GM18907 (cell line): ENCODE measurements at regions not wholly inside any gene's neighbourhood (a gene's known extent, or its start where the extent isn't known, plus 50 kb on each side); places are given as distances from the start of the nearest gene placed in this dataset.
A peak's percentile ranks its signal among the peaks of the same experiment; 100 is the strongest.

Source experiments
- ATAC-seq: cut with Tn5 transposase; IDR thresholded peaks from one replicate; pipeline ENCODE4 v1.9.1; 2021; ENCODE audit warnings: mild to moderate bottlenecking, moderate library complexity; ENCODE audit not compliant: unreplicated experiment

- no peak for ATAC-seq
Observed at GRCh38 chr4:108567831-108568230, 52.5 kb upstream of the RPL34 start.

DNA sequence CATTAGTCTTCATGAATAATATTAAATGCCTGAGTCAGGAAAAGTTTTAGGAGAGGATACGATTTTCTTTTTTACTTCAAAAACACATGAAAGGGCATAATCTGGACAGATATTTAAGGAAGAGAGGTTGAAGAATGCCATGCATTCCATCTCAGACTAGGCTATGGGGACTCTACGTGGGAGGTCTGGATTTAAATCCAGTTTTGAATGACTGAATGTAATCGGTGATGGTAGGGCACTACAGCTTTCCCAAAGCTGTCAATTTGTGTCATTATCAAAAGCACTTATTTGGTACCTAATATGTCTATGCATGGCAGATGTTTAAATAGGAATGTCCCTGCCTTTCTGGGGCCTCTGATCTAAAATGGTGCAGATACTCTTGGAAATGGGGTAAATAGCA, 59.3 kb upstream of the RPL34 start:
- no peak for ATAC-seq

DNA sequence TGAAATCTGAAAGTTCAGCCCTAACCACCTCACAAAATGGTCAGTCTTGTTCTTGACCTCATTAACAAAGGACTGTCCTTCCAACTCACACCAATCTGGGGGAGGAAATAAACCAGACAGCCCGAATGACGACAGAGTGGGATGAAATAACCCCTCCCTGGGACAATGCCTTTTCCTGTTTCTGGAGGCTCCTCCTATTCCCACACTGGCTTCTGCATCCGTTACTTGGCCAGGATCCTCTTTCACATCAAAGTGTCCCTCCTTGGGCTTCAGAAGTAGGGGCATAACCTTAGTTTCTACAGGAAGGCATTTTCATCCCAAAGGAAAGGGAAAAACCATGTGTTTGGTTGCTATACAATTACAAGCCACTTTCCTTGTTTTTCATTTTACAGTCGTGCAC, 59.8 kb upstream of the RPL34 start:
- no peak for ATAC-seq

DNA sequence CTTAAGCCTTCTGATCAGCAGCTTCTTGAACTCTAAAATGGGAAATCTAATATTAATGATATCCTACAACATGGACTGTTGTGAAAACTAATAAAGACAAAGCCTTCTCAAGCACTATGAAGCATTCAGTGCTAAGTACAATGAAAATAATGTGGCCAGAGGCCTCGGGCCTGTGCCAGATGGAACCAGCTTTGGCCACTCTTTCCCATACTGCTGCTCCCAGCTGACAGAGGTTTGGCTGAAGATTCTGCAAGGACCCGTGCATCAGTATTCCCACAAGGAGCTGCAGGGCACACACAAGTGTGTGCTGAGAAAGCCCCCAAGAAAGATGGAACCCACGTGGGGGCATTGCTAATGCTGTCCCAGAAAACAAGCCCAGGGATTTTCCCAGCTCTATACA, 60.5 kb upstream of the RPL34 start:
- no peak for ATAC-seq

- no peak for ATAC-seq
Observed at GRCh38 chr4:108559068-108559793, 61.1 kb upstream of the RPL34 start.

GRCh38 chr4:108556588-108557200, 63.7 kb upstream of the RPL34 start:
- peak; percentile 77 for ATAC-seq

GRCh38 chr4:108556166-108556565, 64.2 kb upstream of the RPL34 start:
- no peak for ATAC-seq

DNA sequence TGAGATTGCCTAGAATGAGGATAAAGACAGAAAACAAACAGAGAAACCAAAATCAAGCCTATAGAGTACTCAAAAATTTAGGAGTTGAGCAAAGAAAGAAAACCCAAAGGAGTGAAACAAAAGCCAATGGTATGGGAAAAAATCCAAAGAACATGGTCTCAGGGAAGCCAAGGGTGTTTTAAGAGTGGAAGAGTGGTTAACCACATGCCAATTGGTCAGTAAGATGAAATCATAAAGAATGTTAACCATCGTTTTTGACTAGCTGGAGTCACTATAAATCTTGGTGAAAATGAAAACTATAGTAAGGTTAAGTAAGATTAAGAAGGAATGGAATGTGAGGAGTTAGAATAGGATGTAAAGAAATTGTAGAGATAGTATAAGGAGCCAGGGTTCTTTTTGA, 64.7 kb upstream of the RPL34 start:
- no peak for ATAC-seq

GRCh38 chr4:108547682-108548081, 72.7 kb upstream of the RPL34 start:
- no peak for ATAC-seq

DNA sequence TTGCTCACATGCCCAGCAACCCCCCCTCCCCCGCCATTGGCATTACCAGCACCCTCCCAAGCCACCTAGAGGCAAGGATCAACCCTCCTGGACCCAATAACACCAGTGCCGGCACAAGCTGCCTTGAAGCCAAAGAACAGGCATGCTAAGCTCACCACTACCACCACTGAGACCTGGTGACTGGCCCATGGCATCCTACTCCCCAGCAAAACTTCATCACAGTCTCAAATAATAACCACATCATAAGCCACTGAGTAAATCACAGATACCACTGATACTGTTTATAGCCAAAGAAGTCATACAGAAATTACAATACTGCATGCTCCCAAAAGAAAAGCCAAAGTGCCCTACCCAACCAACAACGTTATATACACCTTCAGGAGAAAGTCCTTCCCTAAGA, 73.6 kb upstream of the RPL34 start:
- ATAC-seq = no peak

DNA sequence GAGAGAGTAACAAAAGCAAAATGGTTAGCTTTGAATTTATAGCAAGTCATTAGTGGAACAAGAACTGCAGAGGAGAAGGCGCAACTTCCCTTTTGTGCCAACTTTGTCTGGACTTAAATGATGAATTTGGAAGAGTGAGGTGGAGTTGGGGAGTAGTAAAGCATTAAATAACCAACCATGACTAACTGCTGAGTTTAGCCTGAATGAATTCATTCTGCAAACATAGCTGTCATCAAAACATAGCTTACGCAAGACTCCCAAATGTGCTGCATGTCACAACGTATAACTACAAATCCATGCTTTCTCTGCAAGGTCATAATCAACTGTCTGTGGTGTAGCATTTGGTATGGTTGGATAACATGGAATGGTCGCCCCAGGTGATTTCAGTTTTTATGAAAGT, 75.9 kb upstream of the RPL34 start:
- no peak for ATAC-seq

- no peak for ATAC-seq
Observed at GRCh38 chr4:108543359-108543968, 76.9 kb upstream of the RPL34 start.

- peak; percentile 94 for ATAC-seq
Observed at GRCh38 chr4:108540536-108540935, 79.8 kb upstream of the RPL34 start.

- ATAC-seq = no peak
Observed at GRCh38 chr4:108536577-108536976, 83.8 kb upstream of the RPL34 start.

DNA sequence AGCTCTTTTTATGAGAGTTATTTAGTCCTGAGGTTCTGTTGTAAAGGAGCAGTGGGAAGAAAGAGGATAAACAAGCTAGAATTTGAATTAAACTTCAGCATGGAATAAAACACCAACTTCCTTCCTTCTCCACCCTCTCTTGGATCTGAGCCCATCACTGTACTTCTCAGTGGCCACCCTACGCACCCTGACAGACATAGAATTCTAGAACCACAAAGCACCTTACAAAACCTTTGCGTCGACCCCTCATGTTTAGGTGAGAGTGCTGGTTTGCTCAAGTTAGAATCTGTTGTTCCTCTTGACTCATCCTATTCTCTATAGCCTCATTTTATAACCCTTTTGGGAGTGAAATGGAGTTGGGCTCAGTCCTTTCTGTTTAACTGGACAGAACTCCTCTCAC, 84.6 kb upstream of the RPL34 start:
- ATAC-seq = no peak

GRCh38 chr4:108533876-108534275, 86.5 kb upstream of the RPL34 start:
- no peak for ATAC-seq

- no peak for ATAC-seq
Observed at GRCh38 chr4:108533245-108533844, 87.0 kb upstream of the RPL34 start.

DNA sequence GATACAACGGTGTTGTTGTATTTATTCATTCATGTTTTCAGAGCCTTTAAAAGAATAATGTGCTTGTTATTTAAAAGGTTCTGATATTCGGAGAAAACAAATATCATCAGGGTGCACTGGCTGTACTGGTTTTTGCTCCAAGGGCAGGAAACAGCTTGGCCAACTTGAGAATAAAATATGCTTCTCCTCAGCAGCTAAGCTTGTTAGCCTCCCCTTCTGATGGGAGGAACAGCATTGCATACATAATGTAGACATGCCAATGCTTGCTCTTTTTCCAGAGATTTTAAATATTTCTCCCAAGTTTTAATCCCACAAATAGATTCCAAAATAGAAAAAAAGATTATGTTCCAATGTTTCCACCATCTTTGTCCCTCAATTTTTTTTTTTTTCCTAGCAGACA, 87.6 kb upstream of the RPL34 start:
- no peak for ATAC-seq

DNA sequence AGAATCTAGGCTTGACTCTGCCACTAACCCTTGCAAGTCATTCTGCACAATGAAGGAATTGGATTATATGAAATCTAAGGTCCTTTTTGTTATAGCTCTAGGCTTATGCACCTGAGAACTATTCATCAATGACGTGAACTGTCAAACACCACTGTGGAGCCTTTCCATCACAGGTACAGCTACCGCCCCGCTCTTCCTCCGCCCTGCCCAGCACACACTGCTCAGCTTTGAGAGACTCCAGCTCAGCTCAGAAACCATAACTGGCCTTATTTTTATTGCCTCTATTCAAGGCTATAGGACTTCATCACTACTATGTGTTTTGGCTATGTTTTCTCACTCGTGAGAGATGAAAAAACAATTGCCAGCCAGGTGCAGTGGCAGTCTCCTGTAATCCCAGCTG, 88.2 kb upstream of the RPL34 start:
- ATAC-seq = no peak

GRCh38 chr4:108531461-108531860, 88.9 kb upstream of the RPL34 start:
- ATAC-seq = no peak

DNA sequence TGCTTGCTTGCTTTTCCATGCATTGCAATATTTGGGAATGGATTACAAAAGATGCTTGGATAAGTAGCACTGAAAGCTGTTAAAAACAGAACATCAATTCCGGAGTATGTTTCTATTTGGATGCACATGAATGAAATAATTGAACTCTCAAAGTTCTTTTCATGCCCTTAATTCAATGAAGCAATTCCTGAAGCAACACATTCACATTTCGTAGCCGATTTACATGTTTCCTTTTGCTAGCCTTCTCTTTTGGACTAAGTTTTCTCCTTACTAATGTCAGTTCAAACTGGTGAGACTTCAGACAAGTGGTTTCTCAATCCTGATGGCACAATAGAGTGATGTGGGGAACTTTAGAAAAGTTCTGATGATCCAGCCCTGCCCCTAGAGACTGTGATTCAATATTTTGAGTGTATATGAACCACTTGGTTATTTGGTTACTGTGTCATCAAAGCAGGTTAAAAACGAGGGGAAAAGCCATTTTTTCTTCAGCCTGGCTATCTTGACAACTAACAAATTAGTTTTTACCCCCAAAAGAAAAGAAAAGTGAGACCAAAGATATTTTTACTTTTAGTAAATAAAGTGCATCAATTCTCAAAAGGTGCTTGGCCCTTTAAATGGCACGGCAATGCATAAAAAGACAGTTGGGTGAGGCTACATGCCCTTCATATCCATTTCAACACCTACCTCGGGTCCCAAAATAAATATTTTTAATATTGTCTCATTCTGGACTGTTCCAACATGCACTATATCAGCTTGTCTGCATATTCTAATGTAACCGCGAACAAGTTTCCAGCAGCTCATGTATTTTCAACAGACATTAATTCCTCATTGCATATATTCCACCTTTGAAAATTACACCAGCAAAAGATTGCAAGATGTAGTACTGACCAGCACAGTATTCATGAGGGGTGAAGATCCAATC, 90.1 kb upstream of the RPL34 start:
- no peak for ATAC-seq
